Stimulated activated CD8-positive, alpha-beta memory T cell treated with anti-CD3 and anti-CD28 coated beads, Interleukin-4, amount 100 ng/mL, for 1 hour (primary cell): ENCODE measurements at regions not wholly inside any gene's neighbourhood (a gene's known extent, or its start where the extent isn't known, plus 50 kb on each side); places are given as distances from the start of the nearest gene placed in this dataset.
"Not testable (repeated sequence)": the region's sequence is repeated elsewhere in the genome, so short reads cannot be mapped to it uniquely, and the experiment has no call there.

Source experiments
- DNase-seq, 2 donors: peaks; one replicate each; pipeline ENCODE4 v3.0.0-alpha.2; 2020; ENCODE audit warnings: low read depth in 2 of 2, low spot score in 1 of 2

DNA sequence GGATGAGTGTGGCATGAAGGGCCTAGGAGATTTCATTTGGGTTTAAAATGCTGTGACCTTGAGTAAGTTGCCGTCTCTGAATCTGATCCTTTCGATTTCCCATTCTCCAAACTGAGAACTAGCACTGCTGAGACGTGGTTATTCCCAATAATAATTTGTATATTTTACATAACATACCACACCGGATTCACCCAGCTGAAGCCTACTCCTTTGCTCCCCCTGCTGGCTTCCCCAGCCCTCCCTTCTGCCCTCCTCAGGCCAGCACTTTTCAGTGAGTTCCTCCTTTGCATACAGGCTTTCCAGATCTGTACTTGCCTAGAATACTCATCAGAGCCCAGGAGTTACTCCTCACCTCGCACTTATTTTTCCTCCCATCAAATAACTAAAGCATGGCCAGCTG lies 255.1 kb downstream of the OR4F29 start:
- not testable (repeated sequence) for DNase-seq

GRCh38 chr1:191296-192049 lies 260.0 kb downstream of the OR4F29 start:
- DNase-seq, result not testable (repeated sequence)

DNA sequence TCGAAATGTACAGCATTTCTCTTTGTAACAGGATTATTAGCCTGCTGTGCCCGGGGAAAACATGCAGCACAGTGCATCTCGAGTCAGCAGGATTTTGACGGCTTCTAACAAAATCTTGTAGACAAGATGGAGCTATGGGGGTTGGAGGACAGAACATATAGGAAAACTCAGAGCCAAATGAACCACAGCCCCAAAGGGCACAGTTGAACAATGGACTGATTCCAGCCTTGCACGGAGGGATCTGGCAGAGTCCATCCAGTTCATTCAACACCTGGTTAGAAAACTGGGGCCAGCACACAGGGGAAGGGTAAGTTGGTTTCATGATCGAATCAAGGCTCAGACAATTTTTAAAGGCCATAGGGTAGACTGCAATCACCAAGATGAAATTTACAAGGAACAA lies 260.8 kb downstream of the OR4F29 start:
- DNase-seq, result not testable (repeated sequence)

GRCh38 chr1:189915-190314 lies 261.6 kb downstream of the OR4F29 start:
- DNase-seq, result not testable (repeated sequence)

DNA sequence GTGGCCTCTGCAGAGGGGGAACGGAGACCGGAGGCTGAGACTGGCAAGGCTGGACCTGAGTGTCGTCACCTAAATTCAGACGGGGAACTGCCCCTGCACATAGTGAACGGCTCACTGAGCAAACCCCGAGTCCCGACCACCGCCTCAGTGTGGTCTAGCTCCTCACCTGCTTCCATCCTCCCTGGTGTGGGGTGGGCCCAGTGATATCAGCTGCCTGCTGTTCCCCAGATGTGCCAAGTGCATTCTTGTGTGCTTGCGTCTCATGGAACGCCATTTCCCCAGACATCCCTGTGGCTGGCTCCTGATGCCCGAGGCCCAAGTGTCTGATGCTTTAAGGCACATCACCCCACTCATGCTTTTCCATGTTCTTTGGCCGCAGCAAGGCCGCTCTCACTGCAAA lies 262.2 kb downstream of the OR4F29 start:
- not testable (repeated sequence) for DNase-seq

GRCh38 chr1:187298-187697 lies 264.2 kb downstream of the OR4F29 start:
- DNase-seq, result not testable (repeated sequence)

GRCh38 chr1:186691-187131 lies 264.8 kb downstream of the OR4F29 start:
- not testable (repeated sequence) for DNase-seq

DNA sequence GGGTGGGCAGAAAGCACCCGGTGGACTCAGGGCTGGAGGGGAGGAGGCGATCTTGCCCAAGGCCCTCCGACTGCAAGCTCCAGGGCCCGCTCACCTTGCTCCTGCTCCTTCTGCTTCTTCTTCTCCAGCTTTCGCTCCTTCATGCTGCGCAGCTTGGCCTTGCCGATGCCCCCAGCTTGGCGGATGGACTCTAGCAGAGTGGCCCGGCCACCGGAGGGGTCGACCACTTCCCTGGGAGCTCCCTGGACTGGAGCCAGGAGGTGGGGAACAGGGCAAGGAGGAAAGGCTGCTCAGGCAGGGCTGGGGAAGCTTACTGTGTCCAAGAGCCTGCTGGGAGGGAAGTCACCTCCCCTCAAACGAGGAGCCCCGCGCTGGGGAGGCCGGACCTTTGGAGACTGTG lies 265.3 kb downstream of the OR4F29 start:
- not testable (repeated sequence) for DNase-seq

- not testable (repeated sequence) for DNase-seq
Measured at GRCh38 chr1:185526-185925, 266.0 kb downstream of the OR4F29 start.

DNA sequence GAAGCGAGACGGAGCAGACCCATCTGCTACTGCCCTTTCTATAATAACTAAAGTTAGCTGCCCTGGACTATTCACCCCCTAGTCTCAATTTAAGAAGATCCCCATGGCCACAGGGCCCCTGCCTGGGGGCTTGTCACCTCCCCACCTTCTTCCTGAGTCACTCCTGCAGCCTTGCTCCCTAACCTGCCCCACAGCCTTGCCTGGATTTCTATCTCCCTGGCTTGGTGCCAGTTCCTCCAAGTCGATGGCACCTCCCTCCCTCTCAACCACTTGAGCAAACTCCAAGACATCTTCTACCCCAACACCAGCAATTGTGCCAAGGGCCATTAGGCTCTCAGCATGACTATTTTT lies 267.2 kb downstream of the OR4F29 start:
- DNase-seq, result not testable (repeated sequence)

GRCh38 chr1:183620-184335 lies 267.7 kb downstream of the OR4F29 start:
- DNase-seq, result not testable (repeated sequence)

GRCh38 chr1:183081-183480 lies 268.4 kb downstream of the OR4F29 start:
- DNase-seq, result not testable (repeated sequence)

- not testable (repeated sequence) for DNase-seq
Measured at GRCh38 chr1:182631-183030, 268.8 kb downstream of the OR4F29 start.

DNA sequence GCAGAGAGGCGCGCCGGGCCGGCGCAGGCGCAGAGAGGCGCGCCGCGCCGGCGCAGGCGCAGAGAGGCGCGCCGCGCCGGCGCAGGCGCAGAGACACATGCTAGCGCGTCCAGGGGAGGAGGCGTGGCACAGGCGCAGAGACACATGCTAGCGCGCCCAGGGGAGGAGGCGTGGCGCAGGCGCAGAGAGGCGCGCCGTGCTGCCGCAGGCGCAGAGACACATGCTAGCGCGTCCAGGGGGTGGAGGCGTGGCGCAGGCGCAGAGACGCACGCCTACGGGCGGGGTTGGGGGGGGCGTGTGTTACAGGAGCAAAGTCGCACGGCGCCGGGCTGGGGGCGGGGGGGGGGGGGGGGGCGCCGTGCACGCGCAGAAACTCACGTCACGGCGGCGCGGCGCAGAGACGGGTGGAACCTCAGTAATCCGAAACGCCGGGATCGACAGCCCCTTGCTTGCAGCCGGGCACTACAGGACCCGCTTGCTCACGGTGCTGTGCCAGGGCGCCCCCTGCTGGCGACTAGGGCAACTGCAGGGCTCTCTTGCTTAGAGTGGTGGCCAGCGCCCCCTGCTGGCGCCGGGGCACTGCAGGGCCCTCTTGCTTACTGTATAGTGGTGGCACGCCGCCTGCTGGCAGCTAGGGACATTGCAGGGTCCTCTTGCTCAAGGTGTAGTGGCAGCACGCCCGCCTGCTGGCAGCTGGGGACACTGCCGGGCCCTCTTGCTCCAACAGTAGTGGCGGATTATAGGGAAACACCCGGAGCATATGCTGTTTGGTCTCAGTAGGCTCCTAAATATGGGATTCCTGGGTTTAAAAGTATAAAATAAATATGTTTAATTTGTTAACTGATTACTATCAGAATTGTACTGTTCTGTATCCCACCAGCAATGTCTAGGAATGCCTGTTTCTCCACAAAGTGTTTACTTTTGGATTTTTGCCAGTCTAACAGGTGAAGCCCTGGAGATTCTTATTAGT lies 269.9 kb downstream of the OR4F29 start:
- peak in 1 of 2 donors; percentile 9 for DNase-seq

DNA sequence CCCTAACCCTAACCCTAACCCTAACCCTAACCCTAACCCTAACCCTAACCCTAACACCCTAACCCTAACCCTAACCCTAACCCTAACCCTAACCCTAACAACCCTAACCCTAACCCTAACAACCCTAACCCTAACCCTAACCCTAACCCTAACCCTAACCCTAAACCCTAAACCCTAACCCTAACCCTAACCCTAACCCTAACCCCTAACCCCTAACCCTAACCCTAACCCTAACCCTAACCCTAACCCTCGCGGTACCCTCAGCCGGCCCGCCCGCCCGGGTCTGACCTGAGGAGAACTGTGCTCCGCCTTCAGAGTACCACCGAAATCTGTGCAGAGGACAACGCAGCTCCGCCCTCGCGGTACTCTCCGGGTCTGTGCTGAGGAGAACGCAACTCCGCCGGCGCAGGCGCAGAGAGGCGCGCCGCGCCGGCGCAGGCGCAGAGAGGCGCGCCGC lies 270.7 kb downstream of the OR4F29 start:
- not testable (repeated sequence) for DNase-seq

- not testable (repeated sequence) for DNase-seq
Measured at GRCh38 chr1:138842-139241, 312.6 kb downstream of the OR4F29 start.

DNA sequence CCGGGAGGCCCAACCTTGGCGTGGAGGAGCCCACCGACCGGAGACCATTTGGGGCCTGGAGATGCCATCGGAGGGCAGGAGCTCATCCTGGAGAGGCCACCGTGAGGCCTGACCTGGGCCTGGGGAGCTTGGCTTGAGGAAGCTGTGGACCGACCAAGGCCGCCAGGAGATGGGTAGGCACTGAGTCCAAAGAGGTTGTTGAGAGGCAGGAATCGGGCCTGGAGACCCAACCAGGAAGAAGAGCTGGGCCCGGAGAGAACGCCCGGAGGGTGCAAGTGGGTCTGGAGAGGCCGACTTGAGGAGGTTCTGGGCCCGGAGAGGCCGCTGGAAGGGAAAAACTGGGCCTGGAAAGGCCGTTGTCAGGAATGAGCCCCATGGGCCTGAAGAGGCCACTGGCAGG lies 313.8 kb downstream of the OR4F29 start:
- DNase-seq, result not testable (repeated sequence)

- DNase-seq, result not testable (repeated sequence)
Measured at GRCh38 chr1:136344-136932, 315.0 kb downstream of the OR4F29 start.

DNA sequence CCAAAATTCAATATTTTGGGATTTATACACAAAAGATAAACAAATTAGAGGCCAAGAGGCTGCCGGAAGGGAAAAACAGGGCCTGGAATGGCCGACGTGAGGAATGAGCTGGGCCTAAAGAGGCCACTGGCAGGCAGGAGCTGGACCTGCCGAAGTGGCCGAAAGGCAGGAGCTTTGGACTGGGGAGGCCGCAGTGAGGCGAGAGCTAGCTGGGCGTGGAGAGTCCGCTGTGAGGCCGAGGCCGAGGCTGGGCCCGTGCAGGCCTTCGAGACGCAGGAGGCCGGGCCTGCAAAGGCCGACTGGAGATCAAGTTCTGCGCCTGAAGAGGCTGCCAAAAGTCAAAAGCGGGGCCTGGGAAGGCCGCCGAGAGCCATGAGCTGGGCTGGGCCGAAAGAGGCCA lies 316.5 kb downstream of the OR4F29 start:
- DNase-seq, result not testable (repeated sequence)

GRCh38 chr1:118440-118839 lies 333.0 kb downstream of the OR4F29 start:
- DNase-seq, result not testable (repeated sequence)

DNA sequence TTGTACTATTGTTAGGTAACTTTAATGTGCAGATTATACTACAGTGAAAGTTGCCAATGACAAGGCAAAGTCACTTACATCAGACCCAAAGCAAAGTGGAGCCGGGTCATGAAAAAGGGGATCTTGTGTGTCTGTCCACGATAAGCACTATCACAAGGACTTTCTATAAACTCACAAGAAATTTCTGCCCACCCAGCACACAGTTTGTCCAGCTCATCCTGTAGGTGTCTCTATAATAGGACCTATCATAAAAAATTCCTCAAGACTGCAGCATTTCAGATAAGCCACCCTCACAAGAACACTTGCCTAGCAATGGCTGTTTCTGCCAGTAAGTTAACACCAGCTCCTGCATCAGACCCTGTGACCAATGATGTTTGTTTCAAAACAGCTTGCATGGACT lies 335.9 kb downstream of the OR4F29 start:
- not testable (repeated sequence) for DNase-seq
